ENCODE measurements at regions not wholly inside any gene's neighbourhood (a gene's known extent, or its start where the extent isn't known, plus 50 kb on each side); places are given as distances from the start of the nearest gene placed in this dataset.

- Histone ChIP-seq H3K4me1 (ENCODE audit: control insufficient read depth in 5 of 5, insufficient read depth in 5 of 5, low read length in 5 of 5) (peaks cover 0 to 3% (median 0%) of the 10 kb centered on the region in 5 donors), H3K9me3 (ENCODE audit: control insufficient read depth in 4 of 4, insufficient read depth in 3 of 4, low read length in 3 of 4) (no peaks in the 10 kb centered on the region), H3K27me3 (ENCODE audit: control insufficient read depth in 3 of 3, insufficient read depth in 3 of 3, low read length in 2 of 3) (no peaks in the 10 kb centered on the region), H3K27ac (ENCODE audit: low read depth in 1 of 2, low read length in 1 of 2) (no peak overlapping the region), H3K36me3 (ENCODE audit: control insufficient read depth in 4 of 4, insufficient read depth in 4 of 4, low read length in 4 of 4) (no peaks in the 10 kb centered on the region), H3K9ac (ENCODE audit: insufficient read depth in 1 of 2, low read length in 2 of 2) (no peak overlapping the region), H3K4me3 (no peak overlapping the region)
- ATAC-seq (ENCODE audit: insufficient read depth, low FRiP score): no peak
- no peak for DNase-seq
- 50 to 59% methylated on average over 3 of the region's 3 CpGs for WGBS, 2 donors
- TF ChIP-seq, protein P1, sequence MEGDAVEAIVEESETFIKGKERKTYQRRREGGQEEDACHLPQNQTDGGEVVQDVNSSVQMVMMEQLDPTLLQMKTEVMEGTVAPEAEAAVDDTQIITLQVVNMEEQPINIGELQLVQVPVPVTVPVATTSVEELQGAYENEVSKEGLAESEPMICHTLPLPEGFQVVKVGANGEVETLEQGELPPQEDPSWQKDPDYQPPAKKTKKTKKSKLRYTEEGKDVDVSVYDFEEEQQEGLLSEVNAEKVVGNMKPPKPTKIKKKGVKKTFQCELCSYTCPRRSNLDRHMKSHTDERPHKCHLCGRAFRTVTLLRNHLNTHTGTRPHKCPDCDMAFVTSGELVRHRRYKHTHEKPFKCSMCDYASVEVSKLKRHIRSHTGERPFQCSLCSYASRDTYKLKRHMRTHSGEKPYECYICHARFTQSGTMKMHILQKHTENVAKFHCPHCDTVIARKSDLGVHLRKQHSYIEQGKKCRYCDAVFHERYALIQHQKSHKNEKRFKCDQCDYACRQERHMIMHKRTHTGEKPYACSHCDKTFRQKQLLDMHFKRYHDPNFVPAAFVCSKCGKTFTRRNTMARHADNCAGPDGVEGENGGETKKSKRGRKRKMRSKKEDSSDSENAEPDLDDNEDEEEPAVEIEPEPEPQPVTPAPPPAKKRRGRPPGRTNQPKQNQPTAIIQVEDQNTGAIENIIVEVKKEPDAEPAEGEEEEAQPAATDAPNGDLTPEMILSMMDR (IDR thresholded peaks at IDR 0.05; ENCODE audit: control extremely low read depth, extremely low read depth): no peak
Observed at GRCh38 chr14:84751745-84752144, 778.2 kb upstream of the FLRT2 start.

DNA sequence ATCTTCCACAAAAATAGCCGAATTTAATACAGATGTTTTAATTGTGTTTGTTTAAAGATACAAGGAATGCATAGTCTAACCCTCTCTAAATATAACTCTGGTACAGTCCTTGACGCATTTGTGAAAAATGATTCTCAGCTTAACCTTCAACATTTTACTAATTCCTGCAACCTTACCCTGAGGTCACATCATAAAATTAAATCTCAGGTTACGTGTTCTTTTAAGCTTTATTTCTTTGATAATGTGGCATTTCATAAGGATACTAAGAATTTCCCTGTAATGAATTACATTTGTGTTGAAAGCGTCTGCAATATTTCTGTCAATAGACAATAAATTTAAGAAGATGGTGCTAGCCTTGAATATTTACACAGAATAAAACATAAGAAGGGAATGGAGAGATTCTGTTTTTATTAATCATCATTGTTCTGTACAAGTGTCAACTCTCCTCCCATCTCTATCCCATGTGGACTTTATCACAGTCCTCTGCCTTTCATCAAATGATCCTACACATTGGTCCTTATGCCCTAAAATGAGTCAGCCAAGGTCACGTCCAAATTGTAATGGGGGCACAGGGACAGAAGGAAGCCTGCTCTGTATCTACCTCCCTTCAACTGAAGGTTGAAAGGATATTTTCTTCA, 769.3 kb upstream of the FLRT2 start:
- DNase-seq (no peak), ATAC-seq (ENCODE audit: insufficient read depth, low FRiP score) (no peak)
- TF ChIP-seq, protein P1 (IDR thresholded peaks at IDR 0.05; ENCODE audit: control extremely low read depth, extremely low read depth): no peak
- no peak overlapping the region for H3K4me3 ChIP-seq
- H3K4me1 ChIP-seq (ENCODE audit: control insufficient read depth in 5 of 5, insufficient read depth in 5 of 5, low read length in 5 of 5): no peaks in the 10 kb centered on the region
- H3K27me3 ChIP-seq (ENCODE audit: control insufficient read depth in 3 of 3, insufficient read depth in 3 of 3, low read length in 2 of 3): no peaks in the 10 kb centered on the region
- no peak overlapping the region for H3K9ac ChIP-seq (ENCODE audit: insufficient read depth in 1 of 2, low read length in 2 of 2)
- no peak overlapping the region for H3K27ac ChIP-seq (ENCODE audit: low read depth in 1 of 2, low read length in 1 of 2)
- WGBS, 2 donors: 79 to 85% methylated on average over 5 of the region's 5 CpGs
- peaks cover 0 to 13% (median 2%) of the 10 kb centered on the region in 4 donors for H3K9me3 ChIP-seq (ENCODE audit: control insufficient read depth in 4 of 4, insufficient read depth in 3 of 4, low read length in 3 of 4)
- H3K36me3 ChIP-seq (ENCODE audit: control insufficient read depth in 4 of 4, insufficient read depth in 4 of 4, low read length in 4 of 4): no peaks in the 10 kb centered on the region

- TF ChIP-seq, protein P1 (IDR thresholded peaks at IDR 0.05; ENCODE audit: control extremely low read depth, extremely low read depth): no peak
- Histone ChIP-seq H3K4me1 (ENCODE audit: control insufficient read depth in 5 of 5, insufficient read depth in 5 of 5, low read length in 5 of 5) (no peaks in the 10 kb centered on the region), H3K27ac (ENCODE audit: low read depth in 1 of 2, low read length in 1 of 2) (no peak overlapping the region), H3K9me3 (ENCODE audit: control insufficient read depth in 4 of 4, insufficient read depth in 3 of 4, low read length in 3 of 4) (peaks cover 0 to 13% (median 2%) of the 10 kb centered on the region in 4 donors), H3K27me3 (ENCODE audit: control insufficient read depth in 3 of 3, insufficient read depth in 3 of 3, low read length in 2 of 3) (no peaks in the 10 kb centered on the region), H3K4me3 (no peak overlapping the region), H3K9ac (ENCODE audit: insufficient read depth in 1 of 2, low read length in 2 of 2) (no peak overlapping the region), H3K36me3 (ENCODE audit: control insufficient read depth in 4 of 4, insufficient read depth in 4 of 4, low read length in 4 of 4) (no peaks in the 10 kb centered on the region)
- no peak for DNase-seq
- WGBS, 2 donors: 90% methylated on average over 5 of the region's 5 CpGs
- ATAC-seq (ENCODE audit: insufficient read depth, low FRiP score): no peak
Observed at GRCh38 chr14:84767434-84767833, 762.5 kb upstream of the FLRT2 start.

DNA sequence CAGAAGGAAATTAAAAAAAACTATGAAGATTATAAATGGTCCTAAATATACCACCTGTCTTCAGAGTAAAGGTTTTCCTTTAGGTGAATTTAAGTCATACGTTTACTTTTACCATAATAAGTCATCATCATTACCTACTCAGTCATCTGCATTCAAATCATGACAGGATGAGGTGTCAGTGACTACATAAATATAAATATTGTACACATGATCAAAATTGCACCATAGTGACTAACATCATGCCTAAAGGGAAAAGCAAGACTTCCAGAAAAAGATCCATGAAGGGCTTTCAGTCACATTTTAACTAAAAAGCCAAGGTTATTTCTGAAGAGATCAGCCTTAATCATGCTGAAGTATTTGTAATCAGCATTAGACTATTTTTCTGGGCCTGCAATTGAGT, 759.9 kb upstream of the FLRT2 start:
- 81 to 83% methylated on average over 1 of the region's 1 CpG for WGBS, 2 donors
- DNase-seq: no peak
- Histone ChIP-seq H3K4me1 (ENCODE audit: control insufficient read depth in 5 of 5, insufficient read depth in 5 of 5, low read length in 5 of 5) (no peaks in the 10 kb centered on the region), H3K4me3 (no peak overlapping the region), H3K9ac (ENCODE audit: insufficient read depth in 1 of 2, low read length in 2 of 2) (no peak overlapping the region), H3K36me3 (ENCODE audit: control insufficient read depth in 4 of 4, insufficient read depth in 4 of 4, low read length in 4 of 4) (no peaks in the 10 kb centered on the region), H3K27me3 (ENCODE audit: control insufficient read depth in 3 of 3, insufficient read depth in 3 of 3, low read length in 2 of 3) (no peaks in the 10 kb centered on the region), H3K9me3 (ENCODE audit: control insufficient read depth in 4 of 4, insufficient read depth in 3 of 4, low read length in 3 of 4) (peaks cover 0 to 4% (median 0%) of the 10 kb centered on the region in 4 donors), H3K27ac (ENCODE audit: low read depth in 1 of 2, low read length in 1 of 2) (no peak overlapping the region)
- TF ChIP-seq, protein P1 (IDR thresholded peaks at IDR 0.05; ENCODE audit: control extremely low read depth, extremely low read depth): no peak
- no peak for ATAC-seq (ENCODE audit: insufficient read depth, low FRiP score)
